ENCODE measurements at regions not wholly inside any gene's neighbourhood (a gene's known extent, or its start where the extent isn't known, plus 50 kb on each side); places are given as distances from the start of the nearest gene placed in this dataset.

DNA sequence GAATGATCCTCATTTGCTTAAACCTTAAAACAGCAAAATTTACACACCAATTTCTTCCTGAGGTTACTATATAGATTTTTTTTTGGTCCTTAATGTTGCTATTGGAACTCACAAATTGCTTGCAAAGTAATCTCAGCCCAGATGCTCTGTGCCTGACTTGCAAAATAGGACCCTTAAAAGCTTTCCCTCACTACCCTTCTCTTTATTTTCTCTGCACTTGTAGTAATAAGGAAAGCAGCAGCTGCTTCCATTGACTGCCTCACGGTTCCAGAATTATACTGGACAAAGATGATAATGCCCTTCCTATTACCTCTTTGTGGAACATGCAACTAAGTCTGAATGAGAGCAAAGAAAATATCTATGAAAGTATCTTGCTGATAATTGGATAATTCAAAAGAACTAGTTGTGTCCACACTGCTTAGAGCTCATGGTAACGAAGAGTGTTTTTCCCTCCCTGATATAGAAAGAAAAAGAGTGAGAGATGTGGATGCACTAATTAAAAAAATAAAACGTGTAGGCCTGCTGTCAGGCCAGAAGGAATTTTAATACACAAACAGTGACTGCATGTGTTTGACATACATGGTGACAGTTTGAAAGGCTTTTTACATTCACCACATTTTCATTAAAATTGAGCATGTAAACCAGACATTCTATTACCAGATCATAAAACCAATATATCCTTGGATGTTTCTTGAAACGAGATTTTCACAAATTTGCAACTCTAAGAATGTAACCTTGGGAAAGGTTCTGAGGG lies 783.1 kb downstream of the GBE1 start:
- no peak for TF ChIP-seq POLR2A (IDR thresholded peaks at IDR 0.05)
- TF ChIP-seq, protein P1, sequence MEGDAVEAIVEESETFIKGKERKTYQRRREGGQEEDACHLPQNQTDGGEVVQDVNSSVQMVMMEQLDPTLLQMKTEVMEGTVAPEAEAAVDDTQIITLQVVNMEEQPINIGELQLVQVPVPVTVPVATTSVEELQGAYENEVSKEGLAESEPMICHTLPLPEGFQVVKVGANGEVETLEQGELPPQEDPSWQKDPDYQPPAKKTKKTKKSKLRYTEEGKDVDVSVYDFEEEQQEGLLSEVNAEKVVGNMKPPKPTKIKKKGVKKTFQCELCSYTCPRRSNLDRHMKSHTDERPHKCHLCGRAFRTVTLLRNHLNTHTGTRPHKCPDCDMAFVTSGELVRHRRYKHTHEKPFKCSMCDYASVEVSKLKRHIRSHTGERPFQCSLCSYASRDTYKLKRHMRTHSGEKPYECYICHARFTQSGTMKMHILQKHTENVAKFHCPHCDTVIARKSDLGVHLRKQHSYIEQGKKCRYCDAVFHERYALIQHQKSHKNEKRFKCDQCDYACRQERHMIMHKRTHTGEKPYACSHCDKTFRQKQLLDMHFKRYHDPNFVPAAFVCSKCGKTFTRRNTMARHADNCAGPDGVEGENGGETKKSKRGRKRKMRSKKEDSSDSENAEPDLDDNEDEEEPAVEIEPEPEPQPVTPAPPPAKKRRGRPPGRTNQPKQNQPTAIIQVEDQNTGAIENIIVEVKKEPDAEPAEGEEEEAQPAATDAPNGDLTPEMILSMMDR (IDR thresholded peaks at IDR 0.05) = no peak
